ENCODE measurements at regions not wholly inside any gene's neighbourhood (a gene's known extent, or its start where the extent isn't known, plus 50 kb on each side); places are given as distances from the start of the nearest gene placed in this dataset.

DNA sequence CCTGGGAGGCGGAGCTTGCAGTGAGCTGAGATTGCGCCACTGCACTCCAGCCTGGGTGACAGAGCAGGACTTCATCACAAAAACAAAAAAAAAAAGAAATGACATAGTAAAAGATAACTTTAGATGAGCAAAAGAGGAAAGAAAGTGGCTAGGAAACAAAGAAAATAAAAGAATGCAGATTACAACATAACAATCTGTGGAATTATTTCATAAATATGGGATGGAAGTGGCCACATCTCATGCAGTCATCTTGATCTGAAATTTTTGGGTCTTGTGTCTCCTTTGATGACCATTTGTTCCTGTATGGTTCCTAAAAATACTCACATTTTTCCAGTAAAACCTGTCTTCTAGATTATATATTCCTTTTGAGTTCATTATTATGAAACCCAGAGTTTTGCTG lies 271.4 kb downstream of the SPRY1 start:
- Histone ChIP-seq H3K27me3 (ENCODE audit: insufficient read depth) (no peaks in the 10 kb centered on the region), H3K4me1 (ENCODE audit: control insufficient read depth in 1 of 2, insufficient read depth in 2 of 2, low read depth in 1 of 2, low read length in 1 of 2) (peaks cover 0 to 4% of the 10 kb centered on the region in 2 experiments; a peak in 1 of 4 replicates), H4K20me1 (ENCODE audit: insufficient read depth) (no peaks in the 10 kb centered on the region), H3K9me2 (no peaks in the 10 kb centered on the region), H2AFZ (ENCODE audit: low read depth) (no peak overlapping the region), H3K9me3 (no peaks in the 10 kb centered on the region), H3K9ac (no peak overlapping the region), H3K4me2 (no peak overlapping the region), H3F3A (replicated peaks; ENCODE audit: insufficient read depth) (no peaks in the 10 kb centered on the region), H3K36me3 (replicated peaks in 1 of 2; ENCODE audit: control insufficient read depth in 1 of 2, insufficient read depth in 2 of 2, low read length in 1 of 2) (no peaks in the 10 kb centered on the region), H3K79me2 (ENCODE audit: insufficient read depth) (no peaks in the 10 kb centered on the region), H3K27ac (ENCODE audit: low read depth in 2 of 2, low read length in 1 of 2) (no peak overlapping the region), H3K4me3 (ENCODE audit: low read depth in 2 of 2, low read length in 1 of 2) (no peak overlapping the region)
- no peak for DNase-seq
- WGBS (ENCODE audit: low lambda C conversion rate), result 95% methylated on average over 2 of the region's 2 CpGs
- TF ChIP-seq SMC3 (IDR thresholded peaks at IDR 0.05; ENCODE audit: low read depth, low read length), result no peak
- TF ChIP-seq, protein P1, sequence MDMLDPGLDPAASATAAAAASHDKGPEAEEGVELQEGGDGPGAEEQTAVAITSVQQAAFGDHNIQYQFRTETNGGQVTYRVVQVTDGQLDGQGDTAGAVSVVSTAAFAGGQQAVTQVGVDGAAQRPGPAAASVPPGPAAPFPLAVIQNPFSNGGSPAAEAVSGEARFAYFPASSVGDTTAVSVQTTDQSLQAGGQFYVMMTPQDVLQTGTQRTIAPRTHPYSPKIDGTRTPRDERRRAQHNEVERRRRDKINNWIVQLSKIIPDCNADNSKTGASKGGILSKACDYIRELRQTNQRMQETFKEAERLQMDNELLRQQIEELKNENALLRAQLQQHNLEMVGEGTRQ (IDR thresholded peaks at IDR 0.05; ENCODE audit: borderline replicate concordance, low read depth, low read length), result no peak
- TF ChIP-seq, protein P2, sequence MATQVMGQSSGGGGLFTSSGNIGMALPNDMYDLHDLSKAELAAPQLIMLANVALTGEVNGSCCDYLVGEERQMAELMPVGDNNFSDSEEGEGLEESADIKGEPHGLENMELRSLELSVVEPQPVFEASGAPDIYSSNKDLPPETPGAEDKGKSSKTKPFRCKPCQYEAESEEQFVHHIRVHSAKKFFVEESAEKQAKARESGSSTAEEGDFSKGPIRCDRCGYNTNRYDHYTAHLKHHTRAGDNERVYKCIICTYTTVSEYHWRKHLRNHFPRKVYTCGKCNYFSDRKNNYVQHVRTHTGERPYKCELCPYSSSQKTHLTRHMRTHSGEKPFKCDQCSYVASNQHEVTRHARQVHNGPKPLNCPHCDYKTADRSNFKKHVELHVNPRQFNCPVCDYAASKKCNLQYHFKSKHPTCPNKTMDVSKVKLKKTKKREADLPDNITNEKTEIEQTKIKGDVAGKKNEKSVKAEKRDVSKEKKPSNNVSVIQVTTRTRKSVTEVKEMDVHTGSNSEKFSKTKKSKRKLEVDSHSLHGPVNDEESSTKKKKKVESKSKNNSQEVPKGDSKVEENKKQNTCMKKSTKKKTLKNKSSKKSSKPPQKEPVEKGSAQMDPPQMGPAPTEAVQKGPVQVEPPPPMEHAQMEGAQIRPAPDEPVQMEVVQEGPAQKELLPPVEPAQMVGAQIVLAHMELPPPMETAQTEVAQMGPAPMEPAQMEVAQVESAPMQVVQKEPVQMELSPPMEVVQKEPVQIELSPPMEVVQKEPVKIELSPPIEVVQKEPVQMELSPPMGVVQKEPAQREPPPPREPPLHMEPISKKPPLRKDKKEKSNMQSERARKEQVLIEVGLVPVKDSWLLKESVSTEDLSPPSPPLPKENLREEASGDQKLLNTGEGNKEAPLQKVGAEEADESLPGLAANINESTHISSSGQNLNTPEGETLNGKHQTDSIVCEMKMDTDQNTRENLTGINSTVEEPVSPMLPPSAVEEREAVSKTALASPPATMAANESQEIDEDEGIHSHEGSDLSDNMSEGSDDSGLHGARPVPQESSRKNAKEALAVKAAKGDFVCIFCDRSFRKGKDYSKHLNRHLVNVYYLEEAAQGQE (IDR thresholded peaks at IDR 0.05; ENCODE audit: low read depth, low read length), result no peak
- no peak for TF ChIP-seq FOXJ3 (CRISPR knock-in tag; IDR thresholded peaks at IDR 0.05)
- TF ChIP-seq TAF1 (IDR thresholded peaks at IDR 0.05; ENCODE audit: borderline replicate concordance, low read depth, low read length), result no peak
- TF ChIP-seq SIN3A (IDR thresholded peaks at IDR 0.05; ENCODE audit: borderline replicate concordance, low read depth, low read length), result no peak
- TF ChIP-seq GABPA (IDR thresholded peaks at IDR 0.05; ENCODE audit: low read depth), result no peak
- no peak for TF ChIP-seq TEAD4 (IDR thresholded peaks at IDR 0.05; ENCODE audit: borderline replicate concordance, insufficient read depth)
- TF ChIP-seq EZH2phosphoT487 (IDR thresholded peaks at IDR 0.05; ENCODE audit: borderline replicate concordance, low read depth), result no peak
- no peak for TF ChIP-seq RCOR1 (IDR thresholded peaks at IDR 0.05; ENCODE audit: low read length)
- no peak for TF ChIP-seq GATA2 (CRISPR knock-in tag; IDR thresholded peaks at IDR 0.05)
- TF ChIP-seq NFIC (IDR thresholded peaks at IDR 0.05; ENCODE audit: borderline replicate concordance), result no peak
- no peak for TF ChIP-seq TCF12 (IDR thresholded peaks at IDR 0.05)
- no peak for TF ChIP-seq YY1 (IDR thresholded peaks at IDR 0.05; ENCODE audit: low read depth)
- TF ChIP-seq, protein P3, sequence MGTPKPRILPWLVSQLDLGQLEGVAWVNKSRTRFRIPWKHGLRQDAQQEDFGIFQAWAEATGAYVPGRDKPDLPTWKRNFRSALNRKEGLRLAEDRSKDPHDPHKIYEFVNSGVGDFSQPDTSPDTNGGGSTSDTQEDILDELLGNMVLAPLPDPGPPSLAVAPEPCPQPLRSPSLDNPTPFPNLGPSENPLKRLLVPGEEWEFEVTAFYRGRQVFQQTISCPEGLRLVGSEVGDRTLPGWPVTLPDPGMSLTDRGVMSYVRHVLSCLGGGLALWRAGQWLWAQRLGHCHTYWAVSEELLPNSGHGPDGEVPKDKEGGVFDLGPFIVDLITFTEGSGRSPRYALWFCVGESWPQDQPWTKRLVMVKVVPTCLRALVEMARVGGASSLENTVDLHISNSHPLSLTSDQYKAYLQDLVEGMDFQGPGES (IDR thresholded peaks at IDR 0.05; ENCODE audit: low read depth, low read length), result no peak
- ChIA-PET CTCF (no interaction called here), POLR2A (no interaction called here)

All from SK-N-SH (cell line).